ENCODE measurements at regions not wholly inside any gene's neighbourhood (a gene's known extent, or its start where the extent isn't known, plus 50 kb on each side); places are given as distances from the start of the nearest gene placed in this dataset.

GRCh38 chr4:119707336-119707735, 78.7 kb upstream of the PDE5A start (continued):
- no peak for TF ChIP-seq ZNF574 (CRISPR knock-in tag; IDR thresholded peaks at IDR 0.05)
- no peak for TF ChIP-seq PCBP2 (optimal IDR thresholded peaks at IDR 0.05; ENCODE audit: low read depth, low read length, poor library complexity, severe bottlenecking)
- TF ChIP-seq MYC (CRISPR knock-in tag; IDR thresholded peaks at IDR 0.05; ENCODE audit: borderline replicate concordance): no peak
- no peak for TF ChIP-seq ZUFSP (CRISPR knock-in tag; IDR thresholded peaks at IDR 0.05; ENCODE audit: borderline replicate concordance)
- no peak for TF ChIP-seq ZNF281 (CRISPR knock-in tag; IDR thresholded peaks at IDR 0.05; ENCODE audit: borderline replicate concordance)
- no peak for TF ChIP-seq ZNF549 (CRISPR knock-in tag; IDR thresholded peaks at IDR 0.05)
- TF ChIP-seq ZNF547 (CRISPR knock-in tag; IDR thresholded peaks at IDR 0.05): no peak
- TF ChIP-seq ZNF619 (CRISPR knock-in tag; IDR thresholded peaks at IDR 0.05): no peak
- TF ChIP-seq PRDM15 (CRISPR knock-in tag; IDR thresholded peaks at IDR 0.05): no peak
- TF ChIP-seq GATAD1 (CRISPR knock-in tag; IDR thresholded peaks at IDR 0.05): no peak
- TF ChIP-seq DR1 (CRISPR knock-in tag; IDR thresholded peaks at IDR 0.05): no peak
- no peak for TF ChIP-seq ZNF263 (CRISPR knock-in tag; IDR thresholded peaks at IDR 0.05)
- TF ChIP-seq HINFP (CRISPR knock-in tag; IDR thresholded peaks at IDR 0.05; ENCODE audit: low read depth): no peak
- no peak for TF ChIP-seq HOXA5 (CRISPR knock-in tag; IDR thresholded peaks at IDR 0.05)
- no peak for TF ChIP-seq RNF2 (conservative IDR thresholded peaks at IDR 0.05; ENCODE audit: low read depth)
- no peak for TF ChIP-seq ZNF382 (CRISPR knock-in tag; IDR thresholded peaks at IDR 0.05; ENCODE audit: borderline replicate concordance)
- peak; percentile 94 for TF ChIP-seq FOXA3 (CRISPR knock-in tag; IDR thresholded peaks at IDR 0.05)
- TF ChIP-seq TP53 (CRISPR knock-in tag; conservative IDR thresholded peaks at IDR 0.05): no peak
- TF ChIP-seq SMAD3 (CRISPR knock-in tag; IDR thresholded peaks at IDR 0.05): 0 out of 2 replicates have a peak, but pooled peaks have one; percentile 33
